DOHH2 (cell line): ENCODE measurements at regions not wholly inside any gene's neighbourhood (a gene's known extent, or its start where the extent isn't known, plus 50 kb on each side); places are given as distances from the start of the nearest gene placed in this dataset.

Experiments used
- EZH2phosphoT487 ChIP-seq: fragments of 200-600 bp; sonication (generic); IDR thresholded peaks from 2 replicates; pipeline ENCODE4 v1.6.1; 2017; ENCODE audit warnings: borderline replicate concordance, mild to moderate bottlenecking, antibody characterized with exemption, low read length, moderate library complexity, mixed read lengths
- TF ChIP-seq, protein P1 (sequence below): fragments of 200-600 bp; sonication (generic); IDR thresholded peaks from one replicate; pipeline ENCODE4 v1.5.1; 2014; ENCODE audit warnings: antibody characterized with exemption, mild to moderate bottlenecking, low read depth, low read length; ENCODE audit not compliant: poor library complexity, severe bottlenecking

DNA sequence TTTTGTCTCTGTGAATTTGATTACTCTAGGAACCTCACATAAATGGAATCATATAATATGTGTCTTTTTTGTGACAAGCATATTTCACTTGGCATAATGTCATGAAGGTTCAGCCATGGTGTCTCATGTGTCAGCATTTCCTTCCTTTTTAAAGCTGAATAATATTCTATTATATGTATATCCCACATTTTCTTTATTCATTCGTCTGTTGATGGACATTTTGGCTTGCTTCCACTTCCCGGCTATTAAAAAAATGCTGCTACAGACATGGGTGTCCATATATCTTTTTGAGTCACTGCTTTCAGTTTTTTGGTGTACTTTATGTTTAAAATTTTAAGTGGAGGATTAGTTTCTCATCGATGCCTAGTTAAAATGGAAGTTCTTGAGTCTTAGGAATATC is 59.8 kb upstream of the C5orf63 start:
- TF ChIP-seq, protein P1, sequence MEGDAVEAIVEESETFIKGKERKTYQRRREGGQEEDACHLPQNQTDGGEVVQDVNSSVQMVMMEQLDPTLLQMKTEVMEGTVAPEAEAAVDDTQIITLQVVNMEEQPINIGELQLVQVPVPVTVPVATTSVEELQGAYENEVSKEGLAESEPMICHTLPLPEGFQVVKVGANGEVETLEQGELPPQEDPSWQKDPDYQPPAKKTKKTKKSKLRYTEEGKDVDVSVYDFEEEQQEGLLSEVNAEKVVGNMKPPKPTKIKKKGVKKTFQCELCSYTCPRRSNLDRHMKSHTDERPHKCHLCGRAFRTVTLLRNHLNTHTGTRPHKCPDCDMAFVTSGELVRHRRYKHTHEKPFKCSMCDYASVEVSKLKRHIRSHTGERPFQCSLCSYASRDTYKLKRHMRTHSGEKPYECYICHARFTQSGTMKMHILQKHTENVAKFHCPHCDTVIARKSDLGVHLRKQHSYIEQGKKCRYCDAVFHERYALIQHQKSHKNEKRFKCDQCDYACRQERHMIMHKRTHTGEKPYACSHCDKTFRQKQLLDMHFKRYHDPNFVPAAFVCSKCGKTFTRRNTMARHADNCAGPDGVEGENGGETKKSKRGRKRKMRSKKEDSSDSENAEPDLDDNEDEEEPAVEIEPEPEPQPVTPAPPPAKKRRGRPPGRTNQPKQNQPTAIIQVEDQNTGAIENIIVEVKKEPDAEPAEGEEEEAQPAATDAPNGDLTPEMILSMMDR: no peak
- no peak for TF ChIP-seq EZH2phosphoT487
